HEK293 (cell line): ENCODE measurements at regions not wholly inside any gene's neighbourhood (a gene's known extent, or its start where the extent isn't known, plus 50 kb on each side); places are given as distances from the start of the nearest gene placed in this dataset.

ENCODE experiments used
- BCL6B ChIP-seq: fragments of 450-650 bp; formaldehyde crosslinking; IDR thresholded peaks from 2 replicates; pipeline ENCODE4 v1.5.1; 2017; ENCODE audit warnings: missing biosample characterization, missing genetic modification characterization
- CTCF ChIP-seq: fragments of 450-650 bp; formaldehyde crosslinking; IDR thresholded peaks from 2 replicates; pipeline ENCODE4 v1.5.1; 2016; ENCODE audit warnings: missing biosample characterization, missing genetic modification characterization
- OVOL3 ChIP-seq: fragments of 450-650 bp; formaldehyde crosslinking; IDR thresholded peaks from 2 replicates; pipeline ENCODE4 v1.5.1; 2016; ENCODE audit warnings: missing biosample characterization, missing genetic modification characterization
- YY2 ChIP-seq: fragments of 450-650 bp; formaldehyde crosslinking; IDR thresholded peaks from 2 replicates; pipeline ENCODE4 v1.5.1; 2016; ENCODE audit warnings: missing biosample characterization, missing genetic modification characterization
- ZBTB11 ChIP-seq: fragments of 450-650 bp; formaldehyde crosslinking; conservative IDR thresholded peaks from 2 replicates; pipeline ENCODE4 v1.5.1; 2016; ENCODE audit warnings: low read depth, missing biosample characterization, missing genetic modification characterization
- ZFP41 ChIP-seq: fragments of 450-650 bp; formaldehyde crosslinking; IDR thresholded peaks from 2 replicates; pipeline ENCODE4 v1.5.1; 2016; ENCODE audit warnings: missing biosample characterization, missing genetic modification characterization, borderline replicate concordance
- ZNF223 ChIP-seq: fragments of 450-650 bp; formaldehyde crosslinking; IDR thresholded peaks from 2 replicates; pipeline ENCODE4 v1.5.1; 2016; ENCODE audit warnings: missing biosample characterization, missing genetic modification characterization
- ZNF311 ChIP-seq: fragments of 450-650 bp; formaldehyde crosslinking; IDR thresholded peaks from 2 replicates; pipeline ENCODE4 v1.5.1; 2017; ENCODE audit warnings: missing biosample characterization, missing genetic modification characterization, borderline replicate concordance
- ZNF549 ChIP-seq: fragments of 450-650 bp; IDR thresholded peaks from 2 replicates; pipeline ENCODE4 v1.5.1; 2018; ENCODE audit warnings: missing biosample characterization, missing genetic modification characterization, mild to moderate bottlenecking, inconsistent platforms, moderate library complexity
- ZNF830 ChIP-seq: fragments of 450-650 bp; IDR thresholded peaks from 2 replicates; pipeline ENCODE4 v1.5.0; 2018; ENCODE audit warnings: missing biosample characterization, missing genetic modification characterization, low read depth, mild to moderate bottlenecking, moderate library complexity
- TF ChIP-seq, protein P1 (sequence below): fragments of 450-650 bp; formaldehyde crosslinking; IDR thresholded peaks from 2 replicates; pipeline ENCODE4 v1.5.1; 2016; ENCODE audit warnings: missing biosample characterization, missing genetic modification characterization

- TF ChIP-seq OVOL3 (tag by site-specific recombination) (no peak), YY2 (tag by site-specific recombination) (no peak), ZFP41 (tag by site-specific recombination) (no peak), BCL6B (no peak), ZNF311 (no peak), ZNF549 (tag by site-specific recombination) (no peak), CTCF (tag by site-specific recombination) (no peak), ZNF223 (no peak), ZNF830 (tag by site-specific recombination) (no peak), ZBTB11 (tag by site-specific recombination) (no peak)
- TF ChIP-seq, protein P1, sequence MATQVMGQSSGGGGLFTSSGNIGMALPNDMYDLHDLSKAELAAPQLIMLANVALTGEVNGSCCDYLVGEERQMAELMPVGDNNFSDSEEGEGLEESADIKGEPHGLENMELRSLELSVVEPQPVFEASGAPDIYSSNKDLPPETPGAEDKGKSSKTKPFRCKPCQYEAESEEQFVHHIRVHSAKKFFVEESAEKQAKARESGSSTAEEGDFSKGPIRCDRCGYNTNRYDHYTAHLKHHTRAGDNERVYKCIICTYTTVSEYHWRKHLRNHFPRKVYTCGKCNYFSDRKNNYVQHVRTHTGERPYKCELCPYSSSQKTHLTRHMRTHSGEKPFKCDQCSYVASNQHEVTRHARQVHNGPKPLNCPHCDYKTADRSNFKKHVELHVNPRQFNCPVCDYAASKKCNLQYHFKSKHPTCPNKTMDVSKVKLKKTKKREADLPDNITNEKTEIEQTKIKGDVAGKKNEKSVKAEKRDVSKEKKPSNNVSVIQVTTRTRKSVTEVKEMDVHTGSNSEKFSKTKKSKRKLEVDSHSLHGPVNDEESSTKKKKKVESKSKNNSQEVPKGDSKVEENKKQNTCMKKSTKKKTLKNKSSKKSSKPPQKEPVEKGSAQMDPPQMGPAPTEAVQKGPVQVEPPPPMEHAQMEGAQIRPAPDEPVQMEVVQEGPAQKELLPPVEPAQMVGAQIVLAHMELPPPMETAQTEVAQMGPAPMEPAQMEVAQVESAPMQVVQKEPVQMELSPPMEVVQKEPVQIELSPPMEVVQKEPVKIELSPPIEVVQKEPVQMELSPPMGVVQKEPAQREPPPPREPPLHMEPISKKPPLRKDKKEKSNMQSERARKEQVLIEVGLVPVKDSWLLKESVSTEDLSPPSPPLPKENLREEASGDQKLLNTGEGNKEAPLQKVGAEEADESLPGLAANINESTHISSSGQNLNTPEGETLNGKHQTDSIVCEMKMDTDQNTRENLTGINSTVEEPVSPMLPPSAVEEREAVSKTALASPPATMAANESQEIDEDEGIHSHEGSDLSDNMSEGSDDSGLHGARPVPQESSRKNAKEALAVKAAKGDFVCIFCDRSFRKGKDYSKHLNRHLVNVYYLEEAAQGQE (tag by site-specific recombination) = no peak
Measured at GRCh38 chr4:122679317-122679716, 53.2 kb upstream of the BBS12 start.
